PFSK-1 (cell line): ENCODE measurements at regions not wholly inside any gene's neighbourhood (a gene's known extent, or its start where the extent isn't known, plus 50 kb on each side); places are given as distances from the start of the nearest gene placed in this dataset.

ENCODE experiments used
- FOXP2 ChIP-seq: optimal IDR thresholded peaks from 2 replicates; pipeline ENCODE3; 2011; ENCODE audit warnings: borderline replicate concordance, control low read depth, inconsistent platforms; ENCODE audit not compliant: insufficient read depth; ENCODE audit errors: extremely low read length, extremely low read depth
- POLR2AphosphoS5 ChIP-seq: IDR thresholded peaks from 2 replicates; pipeline ENCODE4 v1.6.1; 2012; ENCODE audit warnings: low read depth, mild to moderate bottlenecking, control low read depth, low read length, moderate library complexity
- SIN3A ChIP-seq: IDR thresholded peaks from 2 replicates; pipeline ENCODE4 v1.6.1; 2012; ENCODE audit warnings: mild to moderate bottlenecking, low read length, moderate library complexity, borderline replicate concordance; ENCODE audit not compliant: insufficient read depth
- TAF1 ChIP-seq: IDR thresholded peaks from 2 replicates; pipeline ENCODE4 v1.6.1; 2012; ENCODE audit warnings: low read length, control low read depth, borderline replicate concordance; ENCODE audit not compliant: insufficient read depth
- TF ChIP-seq, protein P1 (sequence below), 2 experiments: IDR thresholded peaks; 2 replicates each; pipeline versions ENCODE4 v1.6.1 to v1.8.0; 2011 to 2012; ENCODE audit warnings: low read depth in 2 of 2, low read length in 2 of 2, control low read depth in 1 of 2, inconsistent platforms in 1 of 2, mild to moderate bottlenecking in 1 of 2, moderate library complexity in 1 of 2; ENCODE audit not compliant: insufficient read depth in 1 of 2

DNA sequence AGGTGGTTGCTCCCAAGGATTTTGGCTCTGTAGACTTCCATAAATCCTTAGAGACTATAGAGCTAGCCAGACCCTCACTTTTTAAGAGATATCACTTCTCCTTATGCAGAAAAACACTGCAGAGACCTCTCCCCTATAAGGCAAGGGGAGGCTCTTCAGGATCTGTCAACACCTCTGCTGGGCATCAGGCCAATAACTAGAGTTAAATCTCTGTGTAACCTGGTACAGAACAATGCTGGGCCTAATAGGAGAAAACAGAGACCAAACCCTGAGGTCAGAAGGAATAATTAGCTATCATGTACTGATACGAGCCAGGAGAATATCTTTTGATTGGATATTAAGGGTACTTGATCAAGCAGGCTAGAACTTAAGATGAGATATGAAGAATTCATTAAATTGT is 358.5 kb downstream of the TBC1D4 start:
- TF ChIP-seq FOXP2 (no peak), POLR2AphosphoS5 (no peak), SIN3A (no peak), TAF1 (no peak)
- TF ChIP-seq, protein P1, sequence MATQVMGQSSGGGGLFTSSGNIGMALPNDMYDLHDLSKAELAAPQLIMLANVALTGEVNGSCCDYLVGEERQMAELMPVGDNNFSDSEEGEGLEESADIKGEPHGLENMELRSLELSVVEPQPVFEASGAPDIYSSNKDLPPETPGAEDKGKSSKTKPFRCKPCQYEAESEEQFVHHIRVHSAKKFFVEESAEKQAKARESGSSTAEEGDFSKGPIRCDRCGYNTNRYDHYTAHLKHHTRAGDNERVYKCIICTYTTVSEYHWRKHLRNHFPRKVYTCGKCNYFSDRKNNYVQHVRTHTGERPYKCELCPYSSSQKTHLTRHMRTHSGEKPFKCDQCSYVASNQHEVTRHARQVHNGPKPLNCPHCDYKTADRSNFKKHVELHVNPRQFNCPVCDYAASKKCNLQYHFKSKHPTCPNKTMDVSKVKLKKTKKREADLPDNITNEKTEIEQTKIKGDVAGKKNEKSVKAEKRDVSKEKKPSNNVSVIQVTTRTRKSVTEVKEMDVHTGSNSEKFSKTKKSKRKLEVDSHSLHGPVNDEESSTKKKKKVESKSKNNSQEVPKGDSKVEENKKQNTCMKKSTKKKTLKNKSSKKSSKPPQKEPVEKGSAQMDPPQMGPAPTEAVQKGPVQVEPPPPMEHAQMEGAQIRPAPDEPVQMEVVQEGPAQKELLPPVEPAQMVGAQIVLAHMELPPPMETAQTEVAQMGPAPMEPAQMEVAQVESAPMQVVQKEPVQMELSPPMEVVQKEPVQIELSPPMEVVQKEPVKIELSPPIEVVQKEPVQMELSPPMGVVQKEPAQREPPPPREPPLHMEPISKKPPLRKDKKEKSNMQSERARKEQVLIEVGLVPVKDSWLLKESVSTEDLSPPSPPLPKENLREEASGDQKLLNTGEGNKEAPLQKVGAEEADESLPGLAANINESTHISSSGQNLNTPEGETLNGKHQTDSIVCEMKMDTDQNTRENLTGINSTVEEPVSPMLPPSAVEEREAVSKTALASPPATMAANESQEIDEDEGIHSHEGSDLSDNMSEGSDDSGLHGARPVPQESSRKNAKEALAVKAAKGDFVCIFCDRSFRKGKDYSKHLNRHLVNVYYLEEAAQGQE (IDR thresholded peaks at IDR 0.05; ENCODE audit: insufficient read depth in 1 of 2, low read depth in 2 of 2, low read length in 2 of 2) = no peak

DNA sequence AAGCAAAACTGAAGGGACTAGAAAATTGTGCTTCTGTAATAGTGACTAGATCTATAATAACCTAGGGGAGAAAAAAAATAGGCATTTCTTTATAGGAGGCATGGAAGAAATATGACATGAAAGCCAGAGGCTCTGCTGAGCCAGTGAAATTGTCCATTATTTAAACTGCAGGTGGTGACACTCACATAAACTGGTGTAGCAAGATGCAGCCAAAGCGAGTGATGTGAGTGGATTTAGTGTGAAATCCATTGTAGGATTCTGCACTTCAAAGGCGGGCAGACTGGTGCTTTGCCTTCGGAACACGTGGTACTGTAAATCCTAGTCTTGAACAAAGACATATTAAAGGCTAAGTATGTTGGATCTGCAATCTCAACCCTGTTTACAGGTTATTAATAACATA is 361.9 kb downstream of the TBC1D4 start:
- TF ChIP-seq, protein P1 (IDR thresholded peaks at IDR 0.05; ENCODE audit: insufficient read depth in 1 of 2, low read depth in 2 of 2, low read length in 2 of 2) = no peak
- no peak for TF ChIP-seq SIN3A
- no peak for TF ChIP-seq TAF1
- no peak for TF ChIP-seq POLR2AphosphoS5
- no peak for TF ChIP-seq FOXP2

DNA sequence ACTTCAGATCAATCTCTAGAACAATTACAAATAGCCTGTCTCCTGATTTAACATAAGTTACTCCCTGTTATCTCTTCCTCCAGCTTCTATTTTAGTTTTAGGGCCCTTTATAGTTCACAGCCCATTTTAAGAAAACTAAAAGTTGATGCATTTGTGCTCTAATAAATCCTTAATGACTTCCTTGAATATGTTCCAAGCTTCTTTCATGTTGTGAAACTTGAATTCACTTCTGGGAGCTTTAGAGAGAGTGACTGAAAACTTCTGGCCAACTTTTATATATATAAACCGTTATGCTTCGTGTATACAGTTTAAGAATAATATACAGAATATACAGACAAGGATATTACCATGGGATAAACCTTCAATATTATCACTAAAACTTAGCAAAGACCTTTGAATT is 366.8 kb downstream of the TBC1D4 start:
- TF ChIP-seq TAF1 (no peak), POLR2AphosphoS5 (no peak)

DNA sequence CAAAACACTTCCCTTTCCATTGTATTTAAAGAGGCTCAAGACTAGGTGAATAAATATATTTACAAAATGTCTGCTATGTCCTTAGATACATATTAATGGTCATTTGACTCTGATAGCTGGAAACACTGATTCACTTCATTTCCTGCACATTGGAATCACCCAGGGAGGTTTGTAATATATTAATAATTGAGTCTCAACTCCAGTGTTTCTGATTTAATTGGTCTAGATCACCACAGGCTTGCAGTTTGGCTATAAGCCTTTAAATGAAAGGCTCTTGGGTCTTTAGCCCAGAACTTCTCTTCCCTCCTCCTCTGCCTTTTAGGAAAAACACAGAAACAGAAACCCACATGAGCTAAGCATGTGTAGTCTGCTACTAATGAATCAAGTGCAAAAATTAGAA is 378.0 kb downstream of the TBC1D4 start:
- TF ChIP-seq, protein P1 (IDR thresholded peaks at IDR 0.05; ENCODE audit: insufficient read depth in 1 of 2, low read depth in 2 of 2, low read length in 2 of 2) = no peak
- TF ChIP-seq POLR2AphosphoS5 (no peak), TAF1 (no peak), FOXP2 (no peak), SIN3A (no peak)

DNA sequence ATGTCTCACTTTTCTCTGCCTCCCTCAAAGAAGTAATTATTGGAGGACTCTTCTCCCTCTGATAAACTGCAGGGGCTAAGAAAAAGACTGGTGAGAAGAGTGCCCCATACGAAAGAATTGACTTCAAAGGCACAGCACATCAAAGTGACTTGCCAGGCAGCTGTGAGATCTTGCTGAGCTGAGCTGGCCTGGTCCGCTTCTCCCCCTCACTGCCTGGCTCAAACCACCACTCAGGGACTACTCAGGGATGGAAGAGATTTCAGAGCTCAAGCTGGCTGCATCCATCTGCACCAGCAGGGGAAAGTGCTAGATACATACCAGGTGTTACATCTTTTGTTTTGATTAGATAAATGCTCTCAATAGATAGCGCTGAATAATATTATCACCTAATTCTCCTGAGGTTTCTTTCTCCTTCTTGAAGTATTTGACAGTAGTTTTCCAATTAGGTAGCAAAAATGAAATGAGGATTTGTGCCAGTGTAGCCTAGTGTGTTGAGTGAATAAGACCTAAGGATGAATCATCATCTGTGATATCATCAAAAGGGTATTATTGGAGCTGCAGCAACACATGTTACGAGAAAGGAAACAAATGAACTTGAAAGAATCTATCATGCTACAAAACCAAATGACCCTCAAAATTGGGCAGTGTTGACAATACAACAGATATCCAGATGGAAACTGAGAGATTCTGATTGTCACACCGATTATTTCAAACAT is 379.8 kb downstream of the TBC1D4 start:
- no peak for TF ChIP-seq FOXP2
- TF ChIP-seq, protein P1 (IDR thresholded peaks at IDR 0.05; ENCODE audit: insufficient read depth in 1 of 2, low read depth in 2 of 2, low read length in 2 of 2) = no peak
- TF ChIP-seq SIN3A = no peak
- TF ChIP-seq TAF1 = no peak
- no peak for TF ChIP-seq POLR2AphosphoS5
